Esophagus squamous epithelium (tissue), 5 donors: ENCODE measurements at regions not wholly inside any gene's neighbourhood (a gene's known extent, or its start where the extent isn't known, plus 50 kb on each side); places are given as distances from the start of the nearest gene placed in this dataset.

ENCODE experiments used
- DNase-seq: peaks from one replicate; lab custom pipeline; 2025; lab: John Stamatoyannopoulos, UW
- H3K27ac ChIP-seq, 4 donors: fragments of 200-600 bp; sonication (generic); one replicate each; pipeline ENCODE4 v1.5.1; 2016 to 2019; ENCODE audit warnings: mild to moderate bottlenecking in 1 of 4
- H3K27me3 ChIP-seq, 4 donors: fragments of 200-600 bp; sonication (generic); 1 replicate in 3 of 4; 2 replicates in 1 of 4; pipeline versions ENCODE4 v1.5.1 to v1.6.0; 2017 to 2021; ENCODE audit warnings: antibody characterized with exemption in 1 of 4
- H3K36me3 ChIP-seq, 3 donors: fragments of 200-600 bp; sonication (generic); one replicate each; pipeline ENCODE4 v1.5.1; 2016 to 2019
- H3K4me1 ChIP-seq, 3 donors: fragments of 200-600 bp; sonication (generic); one replicate each; pipeline ENCODE4 v1.5.1; 2017 to 2019
- H3K4me3 ChIP-seq, 4 donors: fragments of 200-600 bp; sonication (generic); 1 replicate in 3 of 4; 2 replicates in 1 of 4; pipeline ENCODE4 v1.5.1; 2016 to 2019; ENCODE audit warnings: mild to moderate bottlenecking in 2 of 4, moderate library complexity in 1 of 4
- H3K9me3 ChIP-seq, 3 donors: fragments of 200-600 bp; sonication (generic); one replicate each; pipeline ENCODE4 v1.5.1; 2016 to 2019
- CTCF ChIP-seq, 6 experiments: fragments of 450-650 bp in 4 of 6; fragments of 200-600 bp in 2 of 6; sonication (generic) in 2 of 6; IDR thresholded peaks; one replicate each; pipeline ENCODE4 v1.5.1; 2016 to 2019; ENCODE audit warnings: antibody characterized with exemption in 6 of 6, mild to moderate bottlenecking in 4 of 6, moderate library complexity in 4 of 6
- POLR2A ChIP-seq, 4 donors: fragments of 450-650 bp; IDR thresholded peaks; one replicate each; pipeline ENCODE4 v1.6.1; 2017; ENCODE audit warnings: antibody characterized with exemption in 4 of 4, mild to moderate bottlenecking in 4 of 4, moderate library complexity in 3 of 4
- WGBS, 2 donors: methylation state at CpG; one replicate each; pipeline ENCODE4 v1.1.5; 2018; 5-methylcytosine and 5-hydroxymethylcytosine counted together
- intact Hi-C: fragments of 100-400 bp; cut with DNase I; formaldehyde crosslinking; loops from one replicate; pipeline ENCODE4 v1.15.0; 2022
- donor health status: DM: yes; HTN: yes; CAD: no.

- 73 to 81% methylated on average over 1 of the region's 1 CpG for WGBS, 2 donors
- H3K4me3 ChIP-seq = no peak overlapping the region
- intact Hi-C loops = no loop called here
Observed at GRCh38 chr6:55669028-55669427, 90.0 kb upstream of the HMGCLL1 start.

GRCh38 chr6:55668591-55668990, 89.6 kb upstream of the HMGCLL1 start:
- WGBS, 2 donors = 21 to 26% methylated on average over 3 of the region's 3 CpGs
- TF ChIP-seq POLR2A (IDR thresholded peaks at IDR 0.05) (no peak), CTCF (IDR thresholded peaks at IDR 0.05) (no peak)
- no peaks in the 10 kb centered on the region for H3K9me3 ChIP-seq
- H3K27ac ChIP-seq = peak overlapping the region in 2 of 4 donors; percentile 6 to 8
- peaks cover 0 to 29% (median 0%) of the 10 kb centered on the region in 3 donors for H3K4me1 ChIP-seq
- H3K27me3 ChIP-seq = no peaks in the 10 kb centered on the region
- intact Hi-C loops = no loop called here
- no peaks in the 10 kb centered on the region for H3K36me3 ChIP-seq
- H3K4me3 ChIP-seq = no peak overlapping the region
- DNase-seq = no peak

More at GRCh38 chr6:55669028-55669427, 90.0 kb upstream of the HMGCLL1 start:
- H3K27ac ChIP-seq = peak overlapping the region in 2 of 4 donors; percentile 6 to 8
- H3K27me3 ChIP-seq = no peaks in the 10 kb centered on the region
- TF ChIP-seq CTCF (IDR thresholded peaks at IDR 0.05) (no peak), POLR2A (IDR thresholded peaks at IDR 0.05) (no peak)
- no peaks in the 10 kb centered on the region for H3K36me3 ChIP-seq
- peaks cover 0 to 29% (median 0%) of the 10 kb centered on the region in 3 donors for H3K4me1 ChIP-seq
- H3K9me3 ChIP-seq = no peaks in the 10 kb centered on the region
- DNase-seq = no peak

GRCh38 chr6:55667341-55667740, 88.3 kb upstream of the HMGCLL1 start:
- intact Hi-C loops = no loop called here
- TF ChIP-seq CTCF (IDR thresholded peaks at IDR 0.05) = no peak
- TF ChIP-seq POLR2A (IDR thresholded peaks at IDR 0.05) = no peak
- Histone ChIP-seq H3K27me3 (no peaks in the 10 kb centered on the region), H3K4me1 (peaks cover 0 to 29% (median 0%) of the 10 kb centered on the region in 3 donors), H3K9me3 (no peaks in the 10 kb centered on the region), H3K36me3 (no peaks in the 10 kb centered on the region), H3K4me3 (no peak overlapping the region), H3K27ac (no peak overlapping the region)
- no peak for DNase-seq
- WGBS, 2 donors = 68 to 74% methylated on average over 2 of the region's 2 CpGs

GRCh38 chr6:55666606-55667225, 87.7 kb upstream of the HMGCLL1 start:
- DNase-seq = no peak
- TF ChIP-seq CTCF (IDR thresholded peaks at IDR 0.05) (no peak), POLR2A (IDR thresholded peaks at IDR 0.05) (no peak)
- Histone ChIP-seq H3K9me3 (peaks cover 0 to 4% (median 0%) of the 10 kb centered on the region in 3 donors), H3K27me3 (no peaks in the 10 kb centered on the region), H3K4me3 (no peak overlapping the region), H3K36me3 (no peaks in the 10 kb centered on the region), H3K27ac (no peak overlapping the region), H3K4me1 (peaks cover 0 to 29% (median 0%) of the 10 kb centered on the region in 3 donors)
- intact Hi-C loops = no loop called here
- WGBS, 2 donors = 75 to 89% methylated on average over 2 of the region's 2 CpGs

- TF ChIP-seq CTCF (IDR thresholded peaks at IDR 0.05) (no peak), POLR2A (IDR thresholded peaks at IDR 0.05) (no peak)
- 71 to 74% methylated on average over 3 of the region's 3 CpGs for WGBS, 2 donors
- intact Hi-C loops = no loop called here
- Histone ChIP-seq H3K4me1 (peaks cover 0 to 29% (median 0%) of the 10 kb centered on the region in 3 donors), H3K4me3 (no peak overlapping the region), H3K36me3 (no peaks in the 10 kb centered on the region), H3K27me3 (no peaks in the 10 kb centered on the region), H3K27ac (no peak overlapping the region), H3K9me3 (peaks cover 0 to 6% (median 0%) of the 10 kb centered on the region in 3 donors)
- DNase-seq = no peak
Observed at GRCh38 chr6:55666037-55666436, 87.0 kb upstream of the HMGCLL1 start.
